ENCODE measurements at regions not wholly inside any gene's neighbourhood (a gene's known extent, or its start where the extent isn't known, plus 50 kb on each side); places are given as distances from the start of the nearest gene placed in this dataset.

DNA sequence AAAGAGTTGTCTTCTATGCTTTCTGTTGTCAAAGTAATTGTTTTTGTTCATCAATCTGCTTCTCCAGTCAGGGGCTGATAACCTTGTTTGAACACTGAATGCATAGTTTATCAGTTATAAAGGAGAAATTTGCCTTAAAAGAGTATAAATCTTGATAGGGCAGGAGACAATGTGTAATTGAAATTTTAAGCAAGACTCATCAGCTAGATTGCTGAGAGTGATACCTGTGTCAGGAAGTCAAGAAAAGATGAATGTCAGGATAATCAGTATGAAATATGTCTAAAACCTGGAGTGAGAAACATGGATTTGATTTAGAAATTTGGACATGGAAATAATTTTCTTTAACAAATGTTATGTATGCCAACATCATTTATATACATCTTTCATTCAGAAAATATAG is 1258.1 kb downstream of the EFNA5 start:
- Histone ChIP-seq H3K36me3 (replicated peaks in 1 of 2; ENCODE audit: control insufficient read depth in 1 of 2, insufficient read depth in 2 of 2, low read length in 1 of 2) (no peaks in the 10 kb centered on the region), H2AFZ (ENCODE audit: low read depth) (no peak overlapping the region), H3K27me3 (ENCODE audit: insufficient read depth) (no peaks in the 10 kb centered on the region), H3K79me2 (ENCODE audit: insufficient read depth) (no peaks in the 10 kb centered on the region), H3K9me3 (no peaks in the 10 kb centered on the region), H3K4me3 (ENCODE audit: low read depth in 2 of 2, low read length in 1 of 2) (no peak overlapping the region), H3K27ac (ENCODE audit: low read depth in 2 of 2, low read length in 1 of 2) (no peak overlapping the region), H4K20me1 (ENCODE audit: insufficient read depth) (no peaks in the 10 kb centered on the region), H3F3A (replicated peaks; ENCODE audit: insufficient read depth) (no peaks in the 10 kb centered on the region), H3K9me2 (no peaks in the 10 kb centered on the region), H3K4me1 (ENCODE audit: control insufficient read depth in 1 of 2, insufficient read depth in 2 of 2, low read depth in 1 of 2, low read length in 1 of 2) (no peaks in the 10 kb centered on the region), H3K9ac (no peak overlapping the region), H3K4me2 (no peak overlapping the region)
- POLR2A ChIA-PET: no interaction called here
- CTCF ChIA-PET: no interaction called here
- TF ChIP-seq TAF1 (IDR thresholded peaks at IDR 0.05; ENCODE audit: borderline replicate concordance, low read depth, low read length): no peak
- DNase-seq: no peak

DNA sequence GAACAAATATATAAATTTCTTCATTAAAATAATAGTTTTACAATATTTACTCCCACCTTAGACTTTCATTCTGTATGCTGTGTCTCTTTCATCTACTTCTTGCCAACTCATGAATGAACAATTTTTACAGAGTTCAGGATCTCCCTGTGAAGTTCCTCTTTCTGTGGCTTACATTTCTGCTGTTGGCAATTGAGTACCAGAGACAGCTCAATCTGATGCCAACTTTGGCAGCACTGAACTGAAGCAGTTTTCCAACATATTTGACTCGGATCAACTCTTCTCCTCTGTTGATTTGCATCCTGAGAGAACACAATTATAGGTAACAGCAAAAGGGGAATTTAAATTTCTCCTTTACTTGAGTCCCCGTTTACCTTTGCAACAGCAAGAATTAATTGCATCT is 1262.2 kb downstream of the EFNA5 start:
- no peaks in the 10 kb centered on the region for H3K27me3 ChIP-seq (ENCODE audit: insufficient read depth)
- H3K9me3 ChIP-seq: no peaks in the 10 kb centered on the region
- ChIA-PET POLR2A (no interaction called here), CTCF (no interaction called here)
- DNase-seq: no peak
- TF ChIP-seq EP300 (IDR thresholded peaks at IDR 0.05; ENCODE audit: borderline replicate concordance in 1 of 2, low read depth in 1 of 2, low read length in 1 of 2) (no peak), YY1 (IDR thresholded peaks at IDR 0.05; ENCODE audit: low read depth) (no peak), TCF12 (IDR thresholded peaks at IDR 0.05) (no peak), POLR2AphosphoS5 (IDR thresholded peaks at IDR 0.05; ENCODE audit: low read depth, low read length) (no peak), TEAD4 (IDR thresholded peaks at IDR 0.05; ENCODE audit: borderline replicate concordance, insufficient read depth) (no peak), JUND (IDR thresholded peaks at IDR 0.05) (no peak), FOSL2 (IDR thresholded peaks at IDR 0.05; ENCODE audit: borderline replicate concordance, low read depth) (no peak), MEF2A (IDR thresholded peaks at IDR 0.05; ENCODE audit: borderline replicate concordance, low read depth) (no peak), RAD21 (IDR thresholded peaks at IDR 0.05; ENCODE audit: low read length) (no peak)
- TF ChIP-seq, protein P1, sequence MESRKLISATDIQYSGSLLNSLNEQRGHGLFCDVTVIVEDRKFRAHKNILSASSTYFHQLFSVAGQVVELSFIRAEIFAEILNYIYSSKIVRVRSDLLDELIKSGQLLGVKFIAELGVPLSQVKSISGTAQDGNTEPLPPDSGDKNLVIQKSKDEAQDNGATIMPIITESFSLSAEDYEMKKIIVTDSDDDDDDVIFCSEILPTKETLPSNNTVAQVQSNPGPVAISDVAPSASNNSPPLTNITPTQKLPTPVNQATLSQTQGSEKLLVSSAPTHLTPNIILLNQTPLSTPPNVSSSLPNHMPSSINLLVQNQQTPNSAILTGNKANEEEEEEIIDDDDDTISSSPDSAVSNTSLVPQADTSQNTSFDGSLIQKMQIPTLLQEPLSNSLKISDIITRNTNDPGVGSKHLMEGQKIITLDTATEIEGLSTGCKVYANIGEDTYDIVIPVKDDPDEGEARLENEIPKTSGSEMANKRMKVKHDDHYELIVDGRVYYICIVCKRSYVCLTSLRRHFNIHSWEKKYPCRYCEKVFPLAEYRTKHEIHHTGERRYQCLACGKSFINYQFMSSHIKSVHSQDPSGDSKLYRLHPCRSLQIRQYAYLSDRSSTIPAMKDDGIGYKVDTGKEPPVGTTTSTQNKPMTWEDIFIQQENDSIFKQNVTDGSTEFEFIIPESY (IDR thresholded peaks at IDR 0.05; ENCODE audit: borderline replicate concordance, low read depth): no peak
- no peak overlapping the region for H3K4me2 ChIP-seq
- no peak overlapping the region for H3K27ac ChIP-seq (ENCODE audit: low read depth in 2 of 2, low read length in 1 of 2)
- 0 out of 2 replicates have a peak, but pooled peaks cover 3% of the 10 kb centered on the region for H3K9me2 ChIP-seq
- H3K9ac ChIP-seq: no peak overlapping the region
- H2AFZ ChIP-seq (ENCODE audit: low read depth): no peak overlapping the region
- WGBS (ENCODE audit: low lambda C conversion rate): 70% methylated on average over 2 of the region's 2 CpGs
- H4K20me1 ChIP-seq (ENCODE audit: insufficient read depth): no peaks in the 10 kb centered on the region
- no peaks in the 10 kb centered on the region for H3K4me1 ChIP-seq (ENCODE audit: control insufficient read depth in 1 of 2, insufficient read depth in 2 of 2, low read depth in 1 of 2, low read length in 1 of 2)
- no peaks in the 10 kb centered on the region for H3K36me3 ChIP-seq (replicated peaks in 1 of 2; ENCODE audit: control insufficient read depth in 1 of 2, insufficient read depth in 2 of 2, low read length in 1 of 2)
- no peaks in the 10 kb centered on the region for H3F3A ChIP-seq (replicated peaks; ENCODE audit: insufficient read depth)
- no peaks in the 10 kb centered on the region for H3K79me2 ChIP-seq (ENCODE audit: insufficient read depth)
- no peak overlapping the region for H3K4me3 ChIP-seq (ENCODE audit: low read depth in 2 of 2, low read length in 1 of 2)

DNA sequence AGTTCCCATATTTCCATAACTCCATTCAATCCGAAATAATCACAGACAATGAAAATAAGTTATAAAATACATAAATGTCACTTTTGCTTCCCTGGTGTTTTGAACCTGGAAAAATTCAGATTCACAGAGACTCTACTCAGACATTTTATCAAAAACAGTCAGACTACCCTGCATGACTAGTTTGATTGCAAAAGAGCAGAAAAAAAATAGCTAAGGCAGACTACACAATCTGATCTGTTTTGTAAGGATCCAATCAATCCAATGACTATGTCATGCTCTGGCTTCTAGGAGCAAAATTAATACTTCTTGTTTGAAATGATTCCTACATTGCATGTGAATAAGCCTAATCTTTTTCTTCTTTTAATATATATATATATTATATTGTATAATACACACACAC is 1262.6 kb downstream of the EFNA5 start:
- Histone ChIP-seq H3F3A (replicated peaks; ENCODE audit: insufficient read depth) (no peaks in the 10 kb centered on the region), H2AFZ (ENCODE audit: low read depth) (no peak overlapping the region), H3K4me1 (ENCODE audit: control insufficient read depth in 1 of 2, insufficient read depth in 2 of 2, low read depth in 1 of 2, low read length in 1 of 2) (no peaks in the 10 kb centered on the region), H3K36me3 (replicated peaks in 1 of 2; ENCODE audit: control insufficient read depth in 1 of 2, insufficient read depth in 2 of 2, low read length in 1 of 2) (no peaks in the 10 kb centered on the region), H3K9ac (no peak overlapping the region), H3K27ac (ENCODE audit: low read depth in 2 of 2, low read length in 1 of 2) (no peak overlapping the region), H4K20me1 (ENCODE audit: insufficient read depth) (no peaks in the 10 kb centered on the region), H3K79me2 (ENCODE audit: insufficient read depth) (no peaks in the 10 kb centered on the region), H3K27me3 (ENCODE audit: insufficient read depth) (no peaks in the 10 kb centered on the region), H3K9me3 (no peaks in the 10 kb centered on the region), H3K9me2 (0 out of 2 replicates have a peak, but pooled peaks cover 3% of the 10 kb centered on the region), H3K4me3 (ENCODE audit: low read depth in 2 of 2, low read length in 1 of 2) (no peak overlapping the region), H3K4me2 (no peak overlapping the region)
- WGBS (ENCODE audit: low lambda C conversion rate): 73% methylated on average over 1 of the region's 1 CpG
- ChIA-PET CTCF (interaction anchor here (0.6 kb wide), 2 partner anchors 9 to 1300 kb away, joined by 3 read pairs; no protein-coding TSS in a partner anchor), POLR2A (no interaction called here)
- TF ChIP-seq RXRA (IDR thresholded peaks at IDR 0.05; ENCODE audit: borderline replicate concordance, low read depth) (no peak), ELF1 (IDR thresholded peaks at IDR 0.05) (no peak), YY1 (IDR thresholded peaks at IDR 0.05; ENCODE audit: low read depth) (no peak), GATA2 (CRISPR knock-in tag; IDR thresholded peaks at IDR 0.05) (no peak), TCF12 (IDR thresholded peaks at IDR 0.05) (no peak), EP300 (IDR thresholded peaks at IDR 0.05; ENCODE audit: borderline replicate concordance in 1 of 2, low read depth in 1 of 2, low read length in 1 of 2) (no peak), FOXM1 (IDR thresholded peaks at IDR 0.05; ENCODE audit: low read depth) (no peak), RAD21 (IDR thresholded peaks at IDR 0.05; ENCODE audit: low read length) (no peak), SMC3 (IDR thresholded peaks at IDR 0.05; ENCODE audit: low read depth, low read length) (no peak), POLR2AphosphoS5 (IDR thresholded peaks at IDR 0.05; ENCODE audit: low read depth, low read length) (no peak), NRF1 (IDR thresholded peaks at IDR 0.05; ENCODE audit: low read depth, low read length) (no peak), SIN3A (IDR thresholded peaks at IDR 0.05; ENCODE audit: borderline replicate concordance, low read depth, low read length) (no peak)
- TF ChIP-seq, protein P2, sequence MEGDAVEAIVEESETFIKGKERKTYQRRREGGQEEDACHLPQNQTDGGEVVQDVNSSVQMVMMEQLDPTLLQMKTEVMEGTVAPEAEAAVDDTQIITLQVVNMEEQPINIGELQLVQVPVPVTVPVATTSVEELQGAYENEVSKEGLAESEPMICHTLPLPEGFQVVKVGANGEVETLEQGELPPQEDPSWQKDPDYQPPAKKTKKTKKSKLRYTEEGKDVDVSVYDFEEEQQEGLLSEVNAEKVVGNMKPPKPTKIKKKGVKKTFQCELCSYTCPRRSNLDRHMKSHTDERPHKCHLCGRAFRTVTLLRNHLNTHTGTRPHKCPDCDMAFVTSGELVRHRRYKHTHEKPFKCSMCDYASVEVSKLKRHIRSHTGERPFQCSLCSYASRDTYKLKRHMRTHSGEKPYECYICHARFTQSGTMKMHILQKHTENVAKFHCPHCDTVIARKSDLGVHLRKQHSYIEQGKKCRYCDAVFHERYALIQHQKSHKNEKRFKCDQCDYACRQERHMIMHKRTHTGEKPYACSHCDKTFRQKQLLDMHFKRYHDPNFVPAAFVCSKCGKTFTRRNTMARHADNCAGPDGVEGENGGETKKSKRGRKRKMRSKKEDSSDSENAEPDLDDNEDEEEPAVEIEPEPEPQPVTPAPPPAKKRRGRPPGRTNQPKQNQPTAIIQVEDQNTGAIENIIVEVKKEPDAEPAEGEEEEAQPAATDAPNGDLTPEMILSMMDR (IDR thresholded peaks at IDR 0.05): no peak
- no peak for DNase-seq
